ENCODE measurements at regions not wholly inside any gene's neighbourhood (a gene's known extent, or its start where the extent isn't known, plus 50 kb on each side); places are given as distances from the start of the nearest gene placed in this dataset.

GRCh38 chr12:60094436-60094835 is 498.6 kb downstream of the SLC16A7 start:
- TF ChIP-seq CTCF (IDR thresholded peaks at IDR 0.05; ENCODE audit: insufficient read depth, low read length, poor library complexity, severe bottlenecking) (no peak), EZH2phosphoT487 (conservative IDR thresholded peaks at IDR 0.05; ENCODE audit: low read length) (no peak)
